Spleen (tissue), 7 donors: ENCODE measurements at regions not wholly inside any gene's neighbourhood (a gene's known extent, or its start where the extent isn't known, plus 50 kb on each side); places are given as distances from the start of the nearest gene placed in this dataset.

Source experiments
- CTCF ChIP-seq, 11 experiments: fragments of 200-600 bp in 7 of 11; fragments of 450-650 bp in 4 of 11; sonication (generic) in 4 of 11; IDR thresholded peaks in 8 of 11; conservative IDR thresholded peaks in 3 of 11; 1 replicate in 7 of 11; 2 replicates in 4 of 11; pipeline versions ENCODE4 v1.4.0 to v1.8.0; 2016 to 2021; ENCODE audit warnings: antibody characterized with exemption in 11 of 11, inconsistent platforms in 4 of 11, mild to moderate bottlenecking in 1 of 11
- POLR2AphosphoS5 ChIP-seq, 3 donors: sonication (generic); formaldehyde crosslinking; IDR thresholded peaks; one replicate each; pipeline ENCODE4 v1.5.1; 2017; ENCODE audit warnings: antibody characterized with exemption in 3 of 3
- donor health status: DM: no; HTN: no; CAD: no; lungs with moderate emphysema.
- donor health status: DM: no; HTN: no; CAD: no.
- donor health status: DM: no; HTN: no; CAD: no.

- TF ChIP-seq POLR2AphosphoS5 (IDR thresholded peaks at IDR 0.05) (no peak), CTCF (IDR thresholded peaks at IDR 0.05 in 8 of 11, conservative IDR thresholded peaks at IDR 0.05 in 3 of 11) (no peak)
These were observed 593.4 kb upstream of the TUSC1 start for GRCh38 chr9:26271495-26272122.
